NCI-H226 (cell line): ENCODE measurements at regions not wholly inside any gene's neighbourhood (a gene's known extent, or its start where the extent isn't known, plus 50 kb on each side); places are given as distances from the start of the nearest gene placed in this dataset.

Experiments used
- DNase-seq: peaks from one replicate; pipeline ENCODE4 v3.0.0-alpha.2; 2015

DNA sequence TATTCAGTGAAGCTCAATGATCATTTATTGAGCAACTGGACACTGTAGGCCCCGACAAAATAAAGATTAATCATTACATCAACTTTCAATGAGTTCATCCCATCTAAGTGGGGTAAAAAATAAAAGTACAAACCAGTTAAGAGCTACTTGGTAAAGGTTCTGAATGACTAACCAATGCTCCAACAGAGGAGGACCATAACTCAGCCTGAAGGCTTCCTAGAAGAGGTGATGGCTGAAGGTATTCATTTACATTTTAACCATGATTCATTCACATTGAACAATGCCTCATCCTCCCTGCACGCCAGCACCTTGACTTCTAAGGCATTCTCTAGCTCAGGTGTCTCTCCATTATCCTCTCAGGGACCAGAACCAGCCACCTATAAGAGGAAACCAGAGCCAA lies 201.4 kb downstream of the ZNF462 start:
- no peak for DNase-seq

DNA sequence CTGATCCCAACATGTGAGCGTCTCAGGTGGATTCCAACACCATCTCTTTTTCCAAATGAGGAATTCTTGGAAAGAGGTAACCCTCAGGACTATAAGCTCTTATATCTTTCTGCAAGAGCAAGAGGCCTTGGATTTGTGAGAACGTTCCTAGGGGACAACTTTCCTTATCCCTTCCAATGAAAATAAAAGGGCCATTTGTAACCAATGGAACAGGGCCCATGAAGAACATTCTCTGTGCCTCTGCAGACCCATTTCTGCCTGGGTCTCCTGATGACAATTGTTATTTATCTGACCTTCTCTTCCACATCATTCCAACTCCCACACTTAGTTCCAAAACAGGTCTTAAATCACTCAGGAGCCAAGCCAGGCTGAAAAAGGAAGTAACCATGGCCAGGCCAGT lies 202.6 kb downstream of the ZNF462 start:
- DNase-seq = no peak

DNA sequence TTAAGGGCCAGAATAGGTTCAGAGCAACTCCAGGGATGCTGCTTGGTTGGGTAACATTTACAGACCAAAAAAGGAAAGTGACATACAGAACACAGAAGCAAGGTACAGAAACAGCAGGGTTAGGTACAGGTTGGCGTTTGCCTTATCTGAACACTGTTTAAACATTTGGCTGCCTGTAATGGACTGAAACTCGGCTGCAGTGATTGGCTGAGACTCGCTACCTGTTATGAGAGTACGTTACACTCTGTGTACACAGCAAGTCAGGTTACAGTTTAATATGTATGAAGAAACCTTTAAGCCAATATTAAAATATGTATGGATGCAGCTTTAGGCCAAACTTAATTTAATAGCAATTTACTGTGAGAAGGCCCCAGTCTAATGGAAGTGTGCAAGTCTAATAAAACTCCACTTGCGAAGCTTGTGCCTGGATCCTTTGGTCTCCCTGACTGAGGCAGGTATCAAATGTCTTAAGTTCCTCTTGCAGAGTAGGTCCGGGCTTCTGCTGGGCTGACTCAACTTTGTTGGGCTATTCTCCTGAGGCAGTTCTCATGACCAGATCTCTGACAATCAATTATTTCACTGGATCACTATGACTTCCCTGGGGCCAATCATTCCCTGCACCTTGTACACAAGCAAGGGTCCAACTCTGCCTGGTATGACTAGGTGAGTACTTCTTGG lies 204.9 kb downstream of the ZNF462 start:
- no peak for DNase-seq

DNA sequence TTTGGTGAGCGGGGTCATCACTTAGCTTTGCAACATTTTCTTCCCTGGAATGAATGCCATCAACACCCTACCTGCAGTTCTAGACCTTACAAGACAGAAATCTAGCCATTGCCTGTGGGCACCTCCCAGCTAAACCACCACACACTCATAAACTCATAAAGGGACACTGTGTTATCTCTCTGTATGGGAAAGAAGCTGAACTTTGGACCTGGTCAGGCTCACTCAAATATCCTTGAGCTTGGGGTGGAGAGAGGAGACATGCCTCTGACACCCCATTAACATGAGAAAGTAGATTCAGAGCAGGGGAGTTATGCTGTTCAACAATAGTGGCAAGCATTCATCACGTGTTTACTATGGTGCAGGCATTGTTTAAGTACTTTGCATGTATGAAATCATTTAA lies 205.6 kb downstream of the ZNF462 start:
- no peak for DNase-seq

DNA sequence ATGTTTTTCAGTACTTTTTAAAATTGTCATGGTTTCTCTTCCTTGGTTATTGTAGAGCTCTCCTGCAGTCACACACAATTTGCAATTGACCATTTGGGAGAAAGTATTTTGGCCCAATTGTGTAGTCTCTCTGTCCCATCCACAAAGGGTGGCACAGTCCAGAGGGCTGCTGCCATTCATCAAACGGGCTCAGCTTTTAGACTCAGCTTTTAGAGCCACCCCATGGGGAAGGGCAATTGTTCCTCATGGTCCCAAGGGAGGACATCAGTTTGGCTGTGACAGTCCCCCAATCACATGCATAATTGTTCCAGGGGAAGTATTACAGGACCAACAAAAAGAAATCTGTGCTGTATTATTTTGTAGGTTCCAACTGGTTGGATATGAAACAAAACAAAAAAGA lies 207.6 kb downstream of the ZNF462 start:
- no peak for DNase-seq

DNA sequence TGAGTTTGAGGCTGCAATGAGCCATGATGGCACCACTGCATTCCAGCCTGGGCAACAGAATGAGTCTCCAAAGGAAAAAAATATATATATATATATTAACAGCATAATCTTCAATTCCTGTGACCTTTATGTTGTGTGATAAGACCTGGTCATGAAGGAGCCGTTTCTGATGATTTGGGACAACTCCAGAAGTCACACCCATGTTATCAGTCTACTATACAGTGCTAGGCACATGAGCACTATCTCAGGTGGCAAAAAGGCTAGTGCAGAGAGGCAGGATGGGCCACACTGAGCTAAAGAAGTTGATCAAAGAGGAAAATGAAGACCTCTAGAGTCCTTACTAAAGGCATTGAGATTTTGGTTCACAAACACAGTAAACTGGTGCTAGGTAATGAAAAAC lies 205.0 kb upstream of the RAD23B start:
- no peak for DNase-seq

DNA sequence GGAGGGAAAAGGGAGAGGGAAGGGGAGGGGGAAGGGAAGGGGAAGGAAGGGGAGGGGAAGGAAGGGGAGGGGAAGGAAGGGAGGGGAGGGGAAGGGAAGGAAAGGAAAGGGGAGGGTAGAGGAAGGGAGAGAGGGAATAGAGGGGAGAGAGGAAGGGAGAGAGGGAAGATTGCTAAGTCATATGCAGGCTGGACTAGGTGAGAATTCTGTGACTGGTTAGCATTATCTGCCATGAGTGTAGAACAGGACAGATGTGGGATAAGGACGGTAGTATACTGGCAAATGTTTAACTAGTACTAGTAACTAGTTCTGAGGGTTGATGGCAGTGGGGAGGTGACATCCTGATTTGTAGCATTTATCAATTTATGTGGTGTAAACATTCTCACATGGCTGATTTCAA lies 203.5 kb upstream of the RAD23B start:
- no peak for DNase-seq

DNA sequence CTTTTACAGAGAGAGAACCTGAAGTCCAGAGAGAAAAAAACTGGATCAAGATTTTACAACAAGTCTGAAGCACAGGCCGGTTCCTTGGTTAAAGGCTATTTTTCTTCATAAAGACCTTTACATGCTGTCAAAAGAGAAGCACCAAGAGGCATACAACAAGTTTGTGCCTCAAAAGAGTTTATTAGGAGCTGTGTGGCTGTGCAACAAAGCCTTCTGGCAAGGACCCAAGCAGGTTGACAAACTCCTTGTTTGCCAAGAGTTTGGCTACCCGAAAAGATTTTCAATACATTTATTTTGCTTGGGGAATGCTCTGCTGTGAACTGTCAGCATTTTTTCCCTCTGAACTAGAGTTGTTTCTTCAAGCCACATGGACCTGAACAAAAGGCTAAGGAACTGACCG lies 202.9 kb upstream of the RAD23B start:
- no peak for DNase-seq

DNA sequence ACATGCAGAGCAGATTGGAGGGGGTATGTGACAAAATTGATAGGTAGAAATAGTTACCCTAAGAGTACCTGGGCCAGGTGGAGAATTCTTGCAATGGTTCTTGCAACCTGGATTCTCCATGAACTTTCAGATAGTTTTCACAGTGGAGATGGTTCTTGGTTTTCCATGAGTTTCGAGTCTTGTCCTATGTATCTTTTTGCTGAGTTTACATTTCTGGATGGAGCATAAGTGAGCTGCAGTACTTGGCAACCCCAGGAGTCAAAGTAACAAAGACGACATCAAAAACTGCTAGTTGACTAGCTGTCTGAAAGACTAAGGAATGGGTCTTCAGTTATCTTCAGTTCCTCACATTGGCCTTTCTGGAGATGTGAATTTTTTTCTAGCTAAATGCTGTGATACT lies 196.6 kb upstream of the RAD23B start:
- no peak for DNase-seq

DNA sequence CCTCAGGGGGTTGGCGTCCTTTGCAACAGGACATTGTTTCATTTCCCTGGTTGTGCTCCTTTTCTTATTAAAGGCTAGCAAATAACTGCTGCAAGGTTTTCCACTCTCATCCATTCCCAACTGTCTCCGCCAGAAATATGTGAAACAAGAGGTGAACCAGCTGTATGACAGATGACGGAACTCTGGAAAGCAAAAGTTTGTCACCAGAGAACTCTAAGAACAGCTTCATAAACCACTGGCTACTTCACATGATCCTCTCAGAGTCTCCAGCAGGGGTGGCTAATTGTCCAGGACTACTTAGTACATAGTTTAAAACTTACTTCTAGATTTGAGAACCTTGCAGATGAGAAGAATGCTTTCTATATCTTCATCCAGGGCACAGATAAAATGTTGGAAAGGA lies 195.9 kb upstream of the RAD23B start:
- DNase-seq = no peak

DNA sequence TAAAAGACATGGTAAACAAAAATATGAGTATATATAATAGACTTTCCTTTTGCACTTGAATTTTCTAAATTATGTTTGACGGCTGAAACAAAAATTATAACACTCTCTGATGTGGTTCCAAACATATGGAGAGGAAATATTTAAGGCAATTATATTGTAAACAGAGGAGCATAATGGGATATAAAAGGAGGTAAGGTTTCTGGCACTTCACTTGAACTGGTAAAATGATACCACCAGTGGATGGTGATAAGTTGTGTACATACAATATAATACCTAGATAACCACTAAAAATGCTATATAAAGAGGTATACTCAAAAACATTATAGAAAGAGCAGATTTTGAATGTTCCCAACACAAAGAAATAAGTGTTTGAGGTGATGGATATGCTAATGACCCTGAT lies 192.9 kb upstream of the RAD23B start:
- DNase-seq = no peak

DNA sequence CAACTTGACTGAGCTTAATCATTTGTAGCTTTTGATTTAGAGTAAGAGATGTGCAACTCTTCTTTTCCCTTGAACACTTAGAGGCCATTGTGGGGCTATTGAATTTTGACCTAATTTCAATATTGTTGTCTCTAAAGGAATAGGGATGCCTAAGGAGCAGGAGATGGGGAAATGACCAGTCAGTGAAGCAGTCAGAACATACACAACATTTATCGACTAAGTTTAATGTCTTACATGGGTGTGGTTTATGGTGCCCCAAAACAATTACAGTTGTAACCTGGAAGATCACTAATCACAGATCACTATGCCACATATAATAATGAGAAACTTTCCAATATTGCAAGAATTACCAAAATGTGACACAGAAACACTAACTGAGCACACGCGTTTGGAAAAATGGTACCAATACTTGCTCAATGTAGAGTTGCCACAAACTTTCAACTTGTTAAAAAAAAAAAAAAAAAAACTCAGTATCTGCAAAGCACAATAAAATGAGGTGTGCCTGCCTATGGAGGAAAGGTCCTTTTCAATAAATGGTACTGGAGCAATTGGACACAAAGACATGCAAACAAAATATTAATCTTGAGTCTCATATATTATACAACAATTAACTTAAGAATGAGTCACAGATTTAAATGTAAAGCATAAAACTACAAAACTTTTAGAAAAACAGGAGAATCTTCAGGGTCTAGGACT lies 189.6 kb upstream of the RAD23B start:
- no peak for DNase-seq

DNA sequence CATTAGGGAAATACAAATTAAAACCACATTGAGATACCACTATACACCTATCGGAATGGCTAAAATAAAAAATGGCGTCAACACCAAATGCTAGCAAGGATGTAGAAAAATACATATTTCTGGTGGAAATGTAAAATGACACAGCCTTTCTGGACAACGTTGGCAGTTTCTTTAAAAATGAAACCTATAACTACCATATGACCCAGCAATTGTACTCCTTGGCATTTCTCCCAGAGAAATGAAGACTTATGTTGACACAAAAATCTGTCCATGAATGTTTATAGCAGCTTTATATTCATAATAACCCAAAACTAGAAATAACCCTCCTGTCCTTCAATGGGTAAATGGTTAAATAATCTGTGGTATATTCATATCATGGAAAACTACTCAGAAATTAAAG lies 188.7 kb upstream of the RAD23B start:
- DNase-seq = no peak

DNA sequence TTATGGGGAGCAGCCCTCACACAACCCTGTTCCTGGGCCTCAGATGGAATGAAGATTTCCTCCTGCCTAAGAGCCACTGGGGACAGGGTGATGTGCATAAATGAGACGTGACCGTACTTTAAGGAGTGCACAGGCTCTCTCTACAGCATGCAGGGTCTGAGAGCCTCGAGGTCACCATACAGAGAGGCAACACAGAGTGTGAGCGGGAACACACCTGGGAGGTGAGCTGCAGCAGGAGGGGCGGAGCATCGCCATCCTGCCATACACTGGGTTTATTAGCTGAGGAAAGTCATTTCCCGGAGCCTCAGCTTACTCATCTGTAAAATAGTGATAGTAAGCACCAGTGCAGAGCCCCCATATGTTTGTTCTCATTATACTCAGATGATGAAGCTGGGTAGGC lies 182.5 kb upstream of the RAD23B start:
- DNase-seq = no peak

DNA sequence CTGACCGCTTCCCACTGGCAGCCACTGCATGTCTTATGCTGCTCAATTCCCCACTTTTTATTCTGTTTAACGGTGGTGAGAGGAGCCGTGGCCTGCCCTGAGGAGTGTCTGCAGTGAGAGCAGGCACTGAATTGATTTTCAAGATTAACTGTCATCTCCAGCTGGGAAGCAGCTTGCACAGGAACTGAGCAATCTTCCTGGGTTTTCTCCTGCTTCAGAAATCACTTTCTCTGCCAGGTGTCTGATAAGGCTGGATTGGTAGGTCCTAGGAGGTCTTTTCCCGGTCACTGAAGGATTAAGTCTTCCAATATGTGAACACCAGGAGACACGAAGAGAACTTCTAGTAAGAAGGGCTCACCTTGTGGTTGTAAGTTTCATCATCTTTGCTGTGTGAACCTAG lies 181.1 kb upstream of the RAD23B start:
- no peak for DNase-seq

DNA sequence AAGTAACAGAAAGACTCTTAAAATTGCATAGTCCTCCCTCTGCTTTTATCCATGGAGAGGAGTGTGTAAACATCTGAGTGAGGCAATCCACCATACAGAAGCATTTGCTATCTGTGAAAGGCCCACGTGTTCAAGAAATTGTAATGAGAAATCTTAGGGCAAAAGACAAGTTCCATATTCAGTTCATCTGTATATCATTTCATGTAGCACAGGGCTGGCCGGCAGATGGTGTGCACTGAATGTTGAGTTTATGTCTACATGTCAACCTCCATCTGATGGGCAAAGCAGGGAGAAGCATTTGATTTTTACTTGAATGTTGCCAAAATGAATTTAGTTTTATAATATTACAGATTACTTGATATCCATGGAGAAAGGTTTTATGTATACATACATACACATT lies 179.5 kb upstream of the RAD23B start:
- no peak for DNase-seq

DNA sequence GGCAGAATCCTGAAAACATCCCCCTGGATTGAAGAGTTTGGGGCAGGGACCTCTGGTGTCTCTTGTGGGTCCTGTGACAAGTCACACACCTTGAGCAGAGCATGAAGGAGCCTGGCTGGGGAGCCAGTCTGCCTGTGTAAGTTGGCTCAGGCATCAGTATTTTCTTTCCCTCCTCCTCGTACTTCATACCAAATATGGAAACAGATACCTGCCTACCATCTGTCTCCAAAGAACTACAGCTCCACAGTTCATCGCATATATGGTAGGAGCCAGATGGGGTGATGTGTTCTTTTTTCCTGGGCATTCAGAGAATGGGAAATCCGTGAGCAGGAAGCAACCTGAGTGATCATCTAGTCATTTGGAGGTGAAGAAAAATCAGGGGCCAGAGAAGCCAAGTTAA lies 177.3 kb upstream of the RAD23B start:
- no peak for DNase-seq

DNA sequence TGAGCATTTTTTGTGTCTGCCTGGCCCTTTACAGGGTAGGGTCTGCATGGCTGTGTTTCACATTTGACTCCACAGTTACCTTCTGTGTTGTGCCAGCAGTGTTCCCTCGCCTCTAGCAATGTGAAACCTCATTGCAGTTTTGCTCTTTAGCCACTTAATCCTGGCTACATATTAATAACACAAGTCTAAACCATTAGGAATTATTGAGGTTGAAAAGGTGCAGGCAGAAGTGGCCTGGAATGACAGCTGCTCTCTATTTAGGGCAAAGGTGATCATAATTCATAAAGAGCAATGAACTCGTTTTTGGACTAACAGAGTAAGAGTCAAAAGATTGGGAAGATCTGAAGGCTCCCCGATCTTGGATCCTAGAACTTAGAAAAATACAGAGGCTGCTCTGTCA lies 176.7 kb upstream of the RAD23B start:
- DNase-seq = no peak

DNA sequence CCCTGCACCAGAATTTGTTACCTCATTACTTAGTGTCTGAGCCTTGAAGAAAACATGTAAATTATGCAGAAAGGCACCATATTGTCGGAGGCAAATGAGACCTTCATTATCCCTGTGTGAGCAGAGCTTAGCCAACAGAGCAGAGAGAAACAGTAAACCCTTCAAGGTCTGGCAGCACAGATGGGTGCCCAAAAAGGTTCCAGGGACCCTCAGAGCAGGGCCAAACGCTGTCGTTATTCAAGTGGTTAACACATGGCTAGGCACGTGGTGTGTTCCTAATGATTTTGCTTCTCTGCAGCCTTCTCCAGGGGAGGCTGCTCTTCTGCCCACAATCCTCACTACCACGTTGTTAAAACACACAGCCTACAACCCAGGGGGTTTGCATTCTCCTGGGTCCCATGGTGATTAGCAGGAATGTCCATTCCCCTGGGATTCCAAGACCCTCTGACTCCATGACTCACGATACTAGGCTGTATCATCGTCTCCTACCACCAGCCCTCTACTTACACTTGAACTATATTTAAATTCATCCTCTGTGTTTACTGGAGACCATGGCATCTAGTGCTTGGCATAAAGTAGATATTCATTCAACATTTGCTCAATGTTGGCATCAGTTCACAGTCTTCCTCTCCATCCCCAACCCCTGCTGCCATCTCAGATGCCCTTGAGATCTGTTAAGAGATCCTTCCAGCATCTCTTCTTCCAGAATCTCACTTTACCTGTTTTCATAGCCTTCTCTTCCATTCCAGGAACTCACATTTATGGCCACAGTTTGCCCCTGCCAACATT lies 174.5 kb upstream of the RAD23B start:
- no peak for DNase-seq

DNA sequence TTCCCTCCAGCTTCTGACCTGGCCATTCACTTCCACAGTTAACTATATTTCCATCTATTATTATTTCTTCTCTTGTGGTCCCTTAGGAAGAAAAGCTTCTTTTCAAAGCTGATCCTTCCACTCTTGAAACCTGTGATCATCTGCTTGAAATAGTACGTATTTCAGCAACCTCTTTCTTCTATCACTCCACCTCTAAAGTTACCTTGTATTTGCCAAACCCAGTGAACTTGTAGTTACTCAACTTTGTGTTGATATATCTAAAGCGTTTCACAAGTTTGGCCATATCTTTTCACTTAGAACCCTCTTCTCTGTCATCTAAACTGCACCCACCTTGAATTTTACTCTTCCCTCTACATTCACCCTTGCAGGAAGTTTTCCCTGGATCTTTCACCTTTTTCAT lies 173.8 kb upstream of the RAD23B start:
- no peak for DNase-seq

DNA sequence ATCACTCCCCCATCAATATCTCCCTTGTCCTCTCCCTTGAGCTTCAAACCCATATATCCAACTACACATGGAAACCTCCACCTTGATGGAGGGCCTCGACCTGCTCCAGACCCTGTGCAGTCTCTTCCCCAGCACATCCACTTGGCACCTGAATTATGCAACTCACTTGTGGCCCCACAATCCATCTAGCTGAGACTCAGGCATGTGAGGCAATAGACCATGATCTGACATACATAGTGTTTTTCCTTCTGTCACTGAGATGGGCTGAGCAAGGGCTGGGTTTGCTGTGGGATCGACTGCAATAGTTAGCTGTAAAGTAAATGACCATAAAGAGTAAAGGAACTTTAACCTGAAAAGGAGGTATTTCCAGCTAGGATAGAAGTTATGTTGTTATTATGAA lies 172.9 kb upstream of the RAD23B start:
- DNase-seq = no peak

DNA sequence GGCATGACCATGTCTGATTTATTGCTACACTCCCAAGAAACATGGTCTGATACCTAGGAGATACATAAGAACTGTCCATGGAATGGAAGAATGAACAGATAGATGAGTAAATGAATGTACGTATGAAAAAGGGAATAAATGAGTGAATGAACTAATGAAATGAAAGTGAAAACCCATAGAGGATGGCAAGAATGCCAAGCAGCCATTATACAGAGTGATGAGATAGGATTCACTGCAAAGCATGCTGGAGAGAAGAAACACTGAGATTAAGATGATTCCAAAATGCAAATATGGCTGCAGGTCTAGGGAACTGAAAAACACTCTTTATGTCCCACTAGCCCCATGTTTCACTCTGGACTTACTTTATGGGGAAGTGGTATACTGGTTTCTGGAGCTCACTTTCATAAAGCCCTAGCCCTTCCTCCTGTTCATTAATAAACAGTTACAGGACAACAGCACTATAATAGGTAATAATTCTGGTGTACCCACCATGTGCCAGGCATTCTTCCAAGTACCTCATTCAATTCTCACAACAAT lies 170.3 kb upstream of the RAD23B start:
- no peak for DNase-seq

DNA sequence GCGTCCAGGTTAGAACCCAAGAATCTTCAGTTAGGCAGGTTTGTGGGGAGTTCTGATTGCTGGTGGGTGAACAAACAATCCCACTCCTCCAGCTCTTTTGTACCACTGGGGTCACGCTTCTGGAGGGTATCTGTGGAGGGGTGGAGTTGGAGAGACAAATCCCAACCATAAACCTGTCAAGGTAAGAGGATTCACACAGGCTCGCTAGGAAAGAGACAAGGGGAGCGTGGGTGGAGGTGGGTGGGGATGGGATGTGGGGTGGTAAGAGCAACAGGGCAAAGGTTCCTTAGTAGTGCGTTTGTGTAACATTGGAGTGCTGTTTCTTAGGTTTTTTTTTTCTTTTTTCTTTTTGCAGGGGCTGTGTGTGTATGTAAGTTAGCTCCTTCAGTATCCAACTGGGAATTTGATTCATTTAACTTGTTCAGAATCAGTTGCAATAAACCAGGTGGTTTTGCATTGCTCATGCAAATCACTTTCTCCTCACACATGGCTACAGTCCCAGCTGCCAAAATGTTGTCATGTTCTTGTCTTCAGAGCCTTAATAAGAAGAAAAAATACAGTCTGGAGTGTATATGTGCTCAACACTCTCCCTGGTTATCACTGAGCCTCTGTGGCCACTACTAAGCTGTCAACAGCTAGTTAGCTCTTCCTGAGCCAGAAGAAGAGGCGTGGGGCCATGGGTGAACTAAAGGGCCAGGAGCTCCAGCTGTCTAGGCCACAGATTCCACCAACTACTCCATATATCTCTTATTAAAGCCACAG lies 164.0 kb upstream of the RAD23B start:
- DNase-seq = no peak
